ENCODE measurements at regions not wholly inside any gene's neighbourhood (a gene's known extent, or its start where the extent isn't known, plus 50 kb on each side); places are given as distances from the start of the nearest gene placed in this dataset.
A peak's percentile ranks its signal among the peaks of the same experiment; 100 is the strongest.
"Not testable (repeated sequence)": the region's sequence is repeated elsewhere in the genome, so short reads cannot be mapped to it uniquely, and the experiment has no call there.

DNA sequence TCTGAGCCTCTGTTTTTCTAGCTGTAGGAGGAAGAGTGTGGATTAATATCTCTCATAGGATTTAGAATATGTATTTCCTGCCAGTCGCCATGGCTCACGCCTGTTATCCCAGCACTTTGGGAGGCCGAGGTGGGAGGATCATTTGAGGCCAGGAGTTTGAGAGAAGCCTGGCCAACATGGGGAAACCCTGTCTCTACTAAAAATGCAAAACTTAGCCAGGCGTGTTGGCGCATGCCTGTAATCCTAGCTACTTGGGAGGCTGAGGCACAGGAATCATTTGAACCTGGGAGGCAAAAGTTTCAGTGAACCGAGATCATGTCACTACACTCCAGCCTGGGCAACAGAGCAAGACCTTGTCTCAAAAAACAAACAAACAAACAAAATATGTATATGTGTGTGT, 143.9 kb downstream of the CEBPB start:
- H3K9me3 Mint-ChIP-seq; H3K27ac Mint-ChIP-seq; H3K27me3 Mint-ChIP-seq (ENCODE audit: low read depth); H3K36me3 Mint-ChIP-seq (ENCODE audit: low read depth); H3K4me3 Mint-ChIP-seq: not testable (repeated sequence)
- H3K4me1 Mint-ChIP-seq (ENCODE audit: low read depth) = peaks cover 33% of the 10 kb centered on the region

DNA sequence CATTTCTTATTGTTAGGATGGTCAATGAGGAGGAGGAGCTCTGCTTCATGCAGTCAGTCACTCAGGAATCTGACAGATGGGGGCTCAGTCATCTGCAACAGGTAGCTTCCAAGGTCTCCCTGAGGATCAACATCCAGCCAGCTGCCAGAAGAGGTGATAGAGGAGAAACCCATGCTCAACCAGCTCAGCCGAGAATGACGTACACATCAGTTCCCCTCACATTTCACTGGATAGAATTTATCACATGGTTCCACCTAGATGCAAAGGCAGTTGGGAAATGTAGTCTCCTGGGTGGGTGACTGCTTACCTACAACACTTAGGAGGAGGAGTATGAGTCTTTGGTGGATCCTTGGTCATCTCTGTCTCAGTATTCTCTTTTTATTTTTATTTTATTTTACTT, 144.5 kb downstream of the CEBPB start:
- Mint-ChIP-seq H3K4me1 (ENCODE audit: low read depth) (peaks cover 39% of the 10 kb centered on the region), H3K27ac (no peak overlapping the region), H3K36me3 (ENCODE audit: low read depth) (no peaks in the 10 kb centered on the region), H3K9me3 (peaks cover under 1% of the 10 kb centered on the region), H3K27me3 (ENCODE audit: low read depth) (peaks cover 8% of the 10 kb centered on the region), H3K4me3 (no peak overlapping the region)

DNA sequence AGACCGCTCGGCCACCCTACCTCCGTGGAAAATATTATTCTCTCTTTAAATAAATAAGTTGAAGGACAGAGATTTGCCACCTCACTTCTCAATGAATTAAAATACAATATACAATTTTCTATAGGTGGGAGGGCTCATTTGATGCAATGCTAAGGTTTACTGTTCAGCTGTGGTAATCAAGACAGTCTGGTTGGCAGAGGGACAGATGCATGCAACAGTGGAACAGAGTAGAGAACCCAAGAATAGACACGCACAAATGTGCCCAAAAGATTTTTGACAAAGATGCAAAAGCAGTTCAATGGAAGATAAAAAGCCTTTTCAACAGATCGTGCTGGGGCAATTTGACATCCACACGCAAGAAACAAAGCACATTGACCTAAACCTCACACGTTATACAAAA, 145.2 kb downstream of the CEBPB start:
- no peak overlapping the region for H3K27ac Mint-ChIP-seq
- H3K9me3 Mint-ChIP-seq = no peaks in the 10 kb centered on the region
- no peaks in the 10 kb centered on the region for H3K36me3 Mint-ChIP-seq (ENCODE audit: low read depth)
- peaks cover 8% of the 10 kb centered on the region for H3K27me3 Mint-ChIP-seq (ENCODE audit: low read depth)
- peaks cover 44% of the 10 kb centered on the region for H3K4me1 Mint-ChIP-seq (ENCODE audit: low read depth)
- no peak overlapping the region for H3K4me3 Mint-ChIP-seq

DNA sequence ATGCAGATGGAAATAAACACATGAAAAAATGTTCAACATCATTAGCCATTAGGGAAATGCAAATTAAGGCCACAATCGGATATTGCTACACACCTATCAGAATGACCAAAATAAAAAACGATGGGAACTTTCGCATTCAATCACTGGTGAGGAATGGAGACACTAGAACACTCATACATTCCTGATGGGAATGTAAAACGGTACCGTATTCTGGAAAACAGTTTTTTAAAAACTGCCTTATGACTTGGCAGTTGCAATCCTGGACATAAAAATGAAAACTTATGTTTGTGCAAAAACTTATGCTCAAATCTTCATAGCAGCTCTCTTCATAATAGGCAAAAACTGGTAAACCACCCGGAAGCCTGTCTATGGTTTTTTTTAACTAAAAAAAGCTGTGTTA, 146.0 kb downstream of the CEBPB start:
- H3K27me3 Mint-ChIP-seq (ENCODE audit: low read depth) = peaks cover 8% of the 10 kb centered on the region
- H3K27ac Mint-ChIP-seq = no peak overlapping the region
- no peak overlapping the region for H3K4me3 Mint-ChIP-seq
- H3K9me3 Mint-ChIP-seq = no peaks in the 10 kb centered on the region
- H3K4me1 Mint-ChIP-seq (ENCODE audit: low read depth) = peaks cover 47% of the 10 kb centered on the region
- H3K36me3 Mint-ChIP-seq (ENCODE audit: low read depth) = no peaks in the 10 kb centered on the region

DNA sequence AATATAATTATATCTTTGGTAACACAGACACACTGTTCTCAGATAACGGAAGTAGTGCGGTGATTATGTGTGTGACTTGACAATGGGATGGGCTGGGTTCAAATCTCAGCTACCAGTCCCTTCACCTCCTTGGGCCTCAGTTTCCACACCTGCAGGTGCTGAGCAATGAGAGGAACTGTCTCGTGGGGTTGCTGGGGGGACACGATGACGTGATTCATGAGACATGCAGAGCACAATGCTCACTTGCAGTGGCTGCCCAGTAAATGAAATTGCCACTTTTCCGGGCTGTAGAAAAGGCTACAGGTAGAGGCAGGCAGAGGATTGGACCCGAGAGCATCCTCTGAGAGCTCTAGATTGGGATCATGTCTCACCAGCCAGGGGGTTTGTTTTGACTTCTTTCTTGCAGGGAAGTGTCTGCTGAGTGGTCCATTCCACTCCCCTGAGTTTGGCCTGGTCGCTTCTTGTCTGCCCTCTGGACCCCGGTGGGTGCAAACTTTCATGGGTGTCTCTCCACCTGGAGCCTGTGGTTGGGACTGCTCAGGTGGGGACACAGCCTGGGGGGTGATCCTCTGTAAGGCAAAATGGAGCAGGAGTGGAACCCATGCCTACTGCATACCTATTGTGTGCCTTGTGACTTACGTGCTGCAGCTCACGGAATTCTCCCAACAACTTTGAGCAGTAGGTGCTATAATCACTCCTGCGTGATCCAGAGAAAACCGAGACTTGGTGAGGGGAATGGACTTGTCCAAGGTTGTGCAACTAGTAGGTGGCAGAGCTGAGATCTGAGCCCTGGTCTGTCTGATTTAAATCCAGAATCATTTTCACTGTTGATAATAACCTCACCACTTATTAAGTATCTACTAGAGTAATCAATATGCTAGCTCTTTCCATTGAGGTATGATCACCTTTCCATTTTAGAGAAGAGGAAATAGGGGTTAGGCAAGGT, 147.2 kb downstream of the CEBPB start:
- Mint-ChIP-seq H3K9me3 (no peaks in the 10 kb centered on the region), H3K4me1 (ENCODE audit: low read depth) (peaks cover 53% of the 10 kb centered on the region), H3K27ac (peak overlapping the region; percentile 90), H3K4me3 (peak overlapping the region; percentile 52), H3K36me3 (ENCODE audit: low read depth) (no peaks in the 10 kb centered on the region), H3K27me3 (ENCODE audit: low read depth) (peaks cover 7% of the 10 kb centered on the region)

DNA sequence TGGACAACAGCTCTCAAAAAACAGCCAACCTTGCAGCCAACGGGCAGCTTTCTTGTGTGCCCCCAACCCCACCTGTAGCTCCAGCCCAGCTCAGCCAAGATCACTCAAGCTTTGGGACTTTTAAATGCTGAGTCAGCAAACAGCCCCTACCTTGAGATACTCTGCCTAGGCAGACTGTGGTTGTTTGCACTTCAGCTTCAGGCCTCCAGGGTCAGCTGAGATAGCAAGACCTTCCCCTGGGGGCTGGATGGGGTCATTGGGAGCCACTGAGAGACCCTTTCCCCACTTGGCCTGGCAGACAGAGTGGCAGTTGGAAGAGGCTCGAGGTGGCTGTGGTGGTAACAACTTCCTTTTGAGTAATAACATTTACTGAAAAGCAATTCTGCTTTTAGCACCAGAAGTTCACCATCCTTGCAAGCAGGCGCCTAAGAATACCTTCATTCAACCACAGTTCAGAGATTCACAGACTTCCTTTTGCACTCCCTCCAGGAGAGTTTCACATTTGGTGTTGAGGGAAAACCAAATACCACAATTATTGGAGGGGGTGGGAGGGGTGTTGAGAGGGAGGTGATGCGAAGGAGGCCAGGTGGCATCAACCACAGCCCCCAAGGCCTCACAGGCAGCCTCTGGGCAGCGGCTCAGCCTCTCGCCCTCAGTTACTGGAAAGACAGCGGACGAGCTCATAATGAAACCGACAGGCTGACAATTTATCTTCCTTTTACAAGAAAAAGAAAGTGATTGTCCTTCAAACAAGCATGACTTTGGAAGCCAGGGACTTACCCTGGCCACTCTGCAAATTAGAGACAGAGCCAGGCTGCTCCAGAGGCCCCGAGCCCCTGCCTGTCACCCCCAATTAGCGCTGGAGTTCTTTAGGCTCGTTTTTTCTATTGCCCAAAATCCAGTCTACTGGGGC, 148.1 kb downstream of the CEBPB start:
- Mint-ChIP-seq H3K9me3 (no peaks in the 10 kb centered on the region), H3K4me1 (ENCODE audit: low read depth) (peaks cover 60% of the 10 kb centered on the region), H3K27me3 (ENCODE audit: low read depth) (no peaks in the 10 kb centered on the region), H3K36me3 (ENCODE audit: low read depth) (no peaks in the 10 kb centered on the region), H3K27ac (peak overlapping the region; percentile 90), H3K4me3 (peak overlapping the region; percentile 52)

DNA sequence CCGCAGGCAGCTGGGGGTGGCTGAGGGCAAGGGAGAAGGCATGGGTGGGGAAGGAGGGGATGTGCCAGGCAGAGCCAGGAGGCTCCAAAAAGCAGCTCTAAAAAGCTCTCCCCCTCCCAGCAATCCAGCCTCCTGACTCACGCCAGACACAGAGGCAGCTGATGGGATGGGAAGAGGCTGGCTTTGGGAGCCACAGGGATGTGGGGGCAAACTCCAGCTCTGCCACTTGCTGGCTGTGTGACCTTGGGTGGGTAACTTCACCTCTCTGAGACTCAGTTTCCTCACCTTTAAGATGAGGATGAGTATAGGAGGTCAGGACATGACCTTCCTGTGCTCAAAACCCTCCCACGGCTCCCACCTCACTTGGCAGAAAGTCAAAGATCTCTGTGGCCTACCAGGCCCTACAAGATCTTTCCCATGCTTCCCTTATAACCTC, 148.9 kb downstream of the CEBPB start:
- Mint-ChIP-seq H3K27ac (peak overlapping the region; percentile 90), H3K4me1 (ENCODE audit: low read depth) (peaks cover 61% of the 10 kb centered on the region), H3K27me3 (ENCODE audit: low read depth) (no peaks in the 10 kb centered on the region), H3K4me3 (peak overlapping the region; percentile 52), H3K36me3 (ENCODE audit: low read depth) (no peaks in the 10 kb centered on the region), H3K9me3 (no peaks in the 10 kb centered on the region)

DNA sequence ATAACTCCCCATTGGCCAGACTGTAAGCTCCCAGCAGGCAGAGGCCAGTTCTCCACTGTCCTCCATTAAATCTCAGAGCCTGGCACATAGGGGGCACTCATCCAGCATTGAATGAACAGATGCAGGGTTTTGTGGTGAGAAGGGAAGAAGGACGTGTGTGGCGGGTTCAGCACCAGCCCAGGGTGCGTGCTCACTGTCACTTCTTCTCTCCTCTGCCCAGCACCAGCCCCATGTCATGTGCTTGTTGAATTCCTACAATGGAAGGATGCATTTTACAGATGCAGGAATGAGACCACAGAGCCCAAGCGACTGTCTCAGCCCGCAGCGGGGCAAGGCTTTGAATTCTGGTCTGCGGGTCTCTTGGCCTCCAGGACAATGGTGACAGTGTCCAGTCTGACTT, 149.9 kb downstream of the CEBPB start:
- Mint-ChIP-seq H3K9me3 (no peaks in the 10 kb centered on the region), H3K27me3 (ENCODE audit: low read depth) (no peaks in the 10 kb centered on the region), H3K4me1 (ENCODE audit: low read depth) (peaks cover 61% of the 10 kb centered on the region), H3K4me3 (peak overlapping the region; percentile 52), H3K27ac (peak overlapping the region; percentile 90), H3K36me3 (ENCODE audit: low read depth) (no peaks in the 10 kb centered on the region)

DNA sequence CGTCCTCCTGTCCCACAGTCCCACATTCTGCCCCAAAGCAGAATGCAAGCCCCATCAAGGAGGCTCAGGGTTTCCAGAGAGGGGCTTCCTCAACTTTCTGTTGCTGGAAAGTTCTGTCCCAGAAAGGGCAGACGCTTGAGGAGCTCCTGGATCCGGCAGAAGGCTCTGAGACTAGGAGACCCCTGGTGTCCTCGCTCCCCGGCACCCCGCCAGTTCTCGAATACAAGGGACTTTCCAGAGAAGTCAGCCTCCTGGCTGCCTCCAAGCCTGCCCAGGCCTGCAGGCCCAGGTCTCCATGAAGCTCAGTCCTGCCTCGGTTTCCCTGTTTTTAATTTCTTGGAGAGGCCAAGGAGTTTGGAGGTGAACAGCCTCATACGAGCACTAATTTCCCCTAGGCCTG, 150.4 kb downstream of the CEBPB start:
- Mint-ChIP-seq H3K9me3 (no peaks in the 10 kb centered on the region), H3K27me3 (ENCODE audit: low read depth) (no peaks in the 10 kb centered on the region), H3K4me3 (no peak overlapping the region), H3K27ac (no peak overlapping the region), H3K4me1 (ENCODE audit: low read depth) (peaks cover 62% of the 10 kb centered on the region), H3K36me3 (ENCODE audit: low read depth) (no peaks in the 10 kb centered on the region)

DNA sequence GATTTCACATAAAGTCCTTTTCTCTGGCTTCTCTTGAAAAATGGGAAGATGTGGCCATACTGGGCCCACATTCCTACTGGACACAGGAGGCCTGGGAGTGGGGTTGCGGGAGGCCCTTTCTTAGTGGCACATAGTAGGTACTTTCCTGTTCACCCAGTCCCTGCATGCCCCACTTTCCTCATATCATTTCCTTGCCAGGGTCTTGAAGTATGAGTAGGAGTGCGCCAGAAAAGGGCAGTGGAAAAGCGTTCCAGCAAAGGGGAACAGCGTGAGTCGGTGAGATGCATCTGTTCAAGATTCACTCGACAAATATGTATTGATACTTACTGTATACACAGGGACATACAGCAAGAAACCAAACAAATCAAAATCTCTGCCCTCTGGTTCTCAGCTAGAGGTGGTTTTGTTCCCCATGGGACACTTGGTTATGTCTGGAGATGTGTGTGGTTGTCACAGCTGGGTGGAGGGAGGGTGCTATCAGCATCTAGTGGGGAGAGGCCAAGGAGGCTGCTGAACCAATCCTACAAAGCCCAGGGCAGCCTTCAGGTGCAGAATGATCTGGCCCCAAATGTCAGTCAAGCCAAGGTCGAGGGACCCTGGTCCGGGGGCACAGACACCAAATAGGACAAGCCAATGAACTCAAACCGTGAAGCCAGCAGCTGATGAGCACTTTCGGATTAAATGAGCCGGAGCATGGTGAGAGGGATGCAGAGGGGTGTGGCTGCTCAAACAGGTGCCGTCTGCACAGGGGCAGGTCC, 151.4 kb downstream of the CEBPB start:
- Mint-ChIP-seq H3K4me1 (ENCODE audit: low read depth) (peaks cover 63% of the 10 kb centered on the region), H3K4me3 (no peak overlapping the region), H3K27me3 (ENCODE audit: low read depth) (no peaks in the 10 kb centered on the region), H3K27ac (no peak overlapping the region), H3K9me3 (no peaks in the 10 kb centered on the region), H3K36me3 (ENCODE audit: low read depth) (no peaks in the 10 kb centered on the region)

DNA sequence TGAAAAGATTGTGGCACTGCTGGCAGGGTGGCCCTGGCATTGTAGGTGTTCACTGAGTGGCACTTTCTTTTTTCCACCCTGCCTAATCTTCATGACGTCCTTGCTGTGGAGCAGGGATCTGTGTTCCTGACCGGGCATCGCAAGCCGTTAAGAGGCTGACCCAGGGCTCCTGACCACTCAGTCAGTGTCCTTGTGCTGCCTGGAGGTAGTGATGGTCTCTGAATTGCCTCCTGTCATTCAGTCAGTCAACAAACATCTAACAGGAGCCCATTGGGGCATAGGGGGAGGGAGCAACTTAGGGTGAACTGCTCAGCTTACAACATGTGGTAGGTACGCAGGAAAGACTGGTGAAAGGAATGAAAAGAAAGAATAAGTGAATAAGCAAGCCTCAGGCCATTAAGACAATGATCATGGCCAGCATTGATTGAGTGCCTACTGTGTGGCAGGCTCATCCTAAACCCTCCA, 152.0 kb downstream of the CEBPB start:
- peak overlapping the region; percentile 0 for H3K27ac Mint-ChIP-seq
- no peaks in the 10 kb centered on the region for H3K36me3 Mint-ChIP-seq (ENCODE audit: low read depth)
- no peaks in the 10 kb centered on the region for H3K9me3 Mint-ChIP-seq
- peaks cover 61% of the 10 kb centered on the region for H3K4me1 Mint-ChIP-seq (ENCODE audit: low read depth)
- no peaks in the 10 kb centered on the region for H3K27me3 Mint-ChIP-seq (ENCODE audit: low read depth)
- no peak overlapping the region for H3K4me3 Mint-ChIP-seq

DNA sequence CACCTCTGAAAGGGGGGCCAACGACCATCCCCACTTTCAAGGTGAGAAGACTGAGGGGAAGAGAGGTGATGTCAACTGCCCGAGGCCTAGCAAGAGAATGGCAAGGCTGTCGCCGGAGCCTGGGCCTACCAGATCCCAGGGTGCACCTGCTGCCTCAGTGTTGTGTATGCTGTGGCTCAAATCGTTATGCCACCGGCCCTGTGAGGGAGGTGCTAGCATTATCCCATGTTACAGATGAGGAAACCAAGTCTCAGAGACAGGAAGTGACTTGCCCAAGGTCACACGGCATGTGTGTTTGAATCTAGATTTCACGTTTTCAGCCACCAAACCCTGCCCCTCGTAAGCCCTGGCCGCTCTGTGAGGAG, 152.5 kb downstream of the CEBPB start:
- no peaks in the 10 kb centered on the region for H3K36me3 Mint-ChIP-seq (ENCODE audit: low read depth)
- no peak overlapping the region for H3K27ac Mint-ChIP-seq
- no peaks in the 10 kb centered on the region for H3K27me3 Mint-ChIP-seq (ENCODE audit: low read depth)
- H3K4me1 Mint-ChIP-seq (ENCODE audit: low read depth) = peaks cover 59% of the 10 kb centered on the region
- H3K9me3 Mint-ChIP-seq = no peaks in the 10 kb centered on the region
- H3K4me3 Mint-ChIP-seq = no peak overlapping the region

DNA sequence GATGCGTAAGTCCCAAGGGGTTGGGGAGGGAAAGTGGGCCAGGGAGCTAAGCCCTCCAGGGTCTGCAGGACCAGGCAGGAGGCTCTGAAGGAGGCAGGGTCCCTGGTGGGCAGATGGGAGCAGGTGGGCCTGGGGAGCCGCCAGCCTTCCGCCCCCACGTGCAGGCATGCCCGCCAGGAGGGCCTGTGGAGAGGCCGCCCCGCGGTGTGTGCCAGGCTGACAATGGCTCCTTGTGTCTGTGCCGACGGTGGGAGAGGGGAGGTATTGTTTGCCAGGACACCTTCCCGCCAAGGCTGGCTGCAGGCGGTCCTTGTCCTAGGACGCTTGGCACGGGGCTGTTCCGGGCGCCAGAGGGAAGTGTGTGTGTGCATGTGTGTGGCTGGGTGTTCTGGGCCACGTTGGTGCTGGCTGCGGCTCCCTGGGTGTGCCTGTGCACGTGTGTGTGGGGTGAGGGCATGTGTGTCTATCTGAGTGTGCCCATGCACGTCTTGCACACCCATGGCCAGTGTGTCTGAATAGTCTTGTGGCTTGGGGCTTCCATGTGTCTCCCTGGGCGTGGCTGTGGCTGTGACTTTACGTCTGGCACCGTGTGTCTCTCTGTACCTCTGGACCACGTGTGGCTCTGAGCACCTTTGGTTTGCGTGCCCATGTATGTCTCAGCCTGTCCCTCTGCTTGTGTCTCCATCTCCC, 153.0 kb downstream of the CEBPB start:
- Mint-ChIP-seq H3K27me3 (ENCODE audit: low read depth) (no peaks in the 10 kb centered on the region), H3K9me3 (no peaks in the 10 kb centered on the region), H3K27ac (no peak overlapping the region), H3K4me3 (no peak overlapping the region), H3K36me3 (ENCODE audit: low read depth) (no peaks in the 10 kb centered on the region), H3K4me1 (ENCODE audit: low read depth) (peaks cover 54% of the 10 kb centered on the region)
